Right lobe of liver (tissue), 4 donors: ENCODE measurements at regions not wholly inside any gene's neighbourhood (a gene's known extent, or its start where the extent isn't known, plus 50 kb on each side); places are given as distances from the start of the nearest gene placed in this dataset.

ENCODE experiments used
- POLR2A ChIP-seq: fragments of 450-650 bp; IDR thresholded peaks from one replicate; pipeline ENCODE4 v1.6.1; 2017; ENCODE audit warnings: antibody characterized with exemption, mild to moderate bottlenecking
- TF ChIP-seq, protein P1 (sequence below), 4 donors: fragments of 200-600 bp in 3 of 4; fragments of 450-650 bp in 1 of 4; IDR thresholded peaks; one replicate each; pipeline versions ENCODE4 v1.5.1 to v1.8.0; 2016 to 2022; ENCODE audit warnings: antibody characterized with exemption in 4 of 4, mild to moderate bottlenecking in 2 of 4
- donor health status: DM: no; HTN: no; CAD: no.
- donor health status: DM: no; HTN: no; CAD: no.
- donor health status: DM: no; HTN: yes; CAD: no.

DNA sequence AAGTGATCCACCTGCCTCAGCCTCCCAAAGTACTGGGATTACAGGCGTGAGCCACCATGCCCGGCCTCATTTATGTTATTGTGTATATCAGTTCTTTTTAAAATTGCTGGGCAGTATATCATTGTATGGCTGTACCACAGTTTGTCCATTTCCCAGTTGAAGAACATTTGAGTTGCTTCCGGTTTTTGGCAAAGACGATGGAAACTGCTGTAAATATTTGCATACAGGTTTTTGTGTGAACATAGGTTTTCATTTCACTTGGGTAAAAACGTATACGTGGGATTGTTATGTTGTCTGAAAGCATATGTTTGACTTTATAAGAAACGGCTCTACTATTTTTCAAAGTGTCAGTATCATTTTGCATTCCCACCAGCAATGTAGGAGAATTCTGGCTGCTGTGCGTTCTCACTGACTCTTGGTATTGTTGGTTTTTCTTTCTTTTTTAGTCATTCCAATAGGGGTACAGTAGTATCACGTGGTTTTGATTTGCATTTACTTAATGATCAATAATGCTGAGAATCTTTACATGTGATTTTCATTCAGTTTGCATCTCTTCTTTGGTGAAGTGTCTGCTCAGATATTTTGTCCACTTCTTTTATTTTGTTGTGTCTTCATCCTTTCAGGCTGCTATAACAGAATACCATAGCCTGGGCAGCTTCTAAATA, 63.2 kb upstream of the GOT2 start:
- TF ChIP-seq, protein P1, sequence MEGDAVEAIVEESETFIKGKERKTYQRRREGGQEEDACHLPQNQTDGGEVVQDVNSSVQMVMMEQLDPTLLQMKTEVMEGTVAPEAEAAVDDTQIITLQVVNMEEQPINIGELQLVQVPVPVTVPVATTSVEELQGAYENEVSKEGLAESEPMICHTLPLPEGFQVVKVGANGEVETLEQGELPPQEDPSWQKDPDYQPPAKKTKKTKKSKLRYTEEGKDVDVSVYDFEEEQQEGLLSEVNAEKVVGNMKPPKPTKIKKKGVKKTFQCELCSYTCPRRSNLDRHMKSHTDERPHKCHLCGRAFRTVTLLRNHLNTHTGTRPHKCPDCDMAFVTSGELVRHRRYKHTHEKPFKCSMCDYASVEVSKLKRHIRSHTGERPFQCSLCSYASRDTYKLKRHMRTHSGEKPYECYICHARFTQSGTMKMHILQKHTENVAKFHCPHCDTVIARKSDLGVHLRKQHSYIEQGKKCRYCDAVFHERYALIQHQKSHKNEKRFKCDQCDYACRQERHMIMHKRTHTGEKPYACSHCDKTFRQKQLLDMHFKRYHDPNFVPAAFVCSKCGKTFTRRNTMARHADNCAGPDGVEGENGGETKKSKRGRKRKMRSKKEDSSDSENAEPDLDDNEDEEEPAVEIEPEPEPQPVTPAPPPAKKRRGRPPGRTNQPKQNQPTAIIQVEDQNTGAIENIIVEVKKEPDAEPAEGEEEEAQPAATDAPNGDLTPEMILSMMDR (IDR thresholded peaks at IDR 0.05), result no peak
- no peak for TF ChIP-seq POLR2A
